ENCODE measurements at regions not wholly inside any gene's neighbourhood (a gene's known extent, or its start where the extent isn't known, plus 50 kb on each side); places are given as distances from the start of the nearest gene placed in this dataset.

DNA sequence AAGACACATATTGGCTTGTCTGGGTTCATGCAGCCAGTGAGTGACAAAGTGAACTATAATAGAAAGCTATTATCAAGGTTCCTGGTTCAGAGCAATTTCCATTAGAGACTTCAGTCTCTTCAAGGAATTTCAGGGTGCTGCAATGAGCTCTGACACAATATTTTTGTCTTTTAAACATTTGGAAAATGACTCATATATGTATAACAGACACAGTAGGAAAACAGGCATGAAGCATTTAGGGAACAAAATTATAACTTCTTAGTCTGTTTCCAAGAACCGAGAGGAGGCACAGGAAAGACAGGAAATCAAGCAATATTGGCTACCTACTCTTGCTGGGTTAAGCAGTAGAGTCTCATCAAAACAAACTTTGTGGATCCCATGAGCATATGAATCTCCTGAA, 170.4 kb downstream of the PTPRC start:
- no peaks in the 10 kb centered on the region for H3K36me3 ChIP-seq (ENCODE audit: insufficient read depth, low read length)
- no peaks in the 10 kb centered on the region for H3K9me3 ChIP-seq (ENCODE audit: low read length)
- H3K27me3 ChIP-seq (ENCODE audit: insufficient read depth, low read length), result no peaks in the 10 kb centered on the region
- H3K4me3 ChIP-seq (ENCODE audit: low read length), result no peak overlapping the region
- no peak overlapping the region for H2AFZ ChIP-seq (ENCODE audit: low read depth, low read length)
- H3K4me1 ChIP-seq (ENCODE audit: insufficient read depth, low read length), result peaks cover 8% of the 10 kb centered on the region

DNA sequence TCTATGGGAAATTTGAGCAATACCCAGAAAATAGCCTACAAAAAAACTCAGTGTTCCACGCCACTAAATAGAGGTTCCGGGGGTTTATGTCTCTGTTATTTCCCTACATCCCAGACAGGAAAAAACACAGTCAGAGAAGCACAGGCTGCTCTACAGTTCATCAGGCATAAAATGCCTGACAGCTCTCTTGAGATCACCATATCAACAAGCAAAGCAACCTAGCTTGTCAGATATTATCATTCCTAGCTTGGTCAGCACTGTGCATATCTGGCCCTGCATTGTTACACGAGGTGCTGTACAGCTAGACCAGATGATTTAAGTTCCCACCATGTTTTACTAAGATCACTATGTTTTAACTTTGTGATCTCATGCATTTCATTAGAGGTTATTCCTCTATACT, 172.6 kb downstream of the PTPRC start:
- no peaks in the 10 kb centered on the region for H3K27me3 ChIP-seq (ENCODE audit: insufficient read depth, low read length)

DNA sequence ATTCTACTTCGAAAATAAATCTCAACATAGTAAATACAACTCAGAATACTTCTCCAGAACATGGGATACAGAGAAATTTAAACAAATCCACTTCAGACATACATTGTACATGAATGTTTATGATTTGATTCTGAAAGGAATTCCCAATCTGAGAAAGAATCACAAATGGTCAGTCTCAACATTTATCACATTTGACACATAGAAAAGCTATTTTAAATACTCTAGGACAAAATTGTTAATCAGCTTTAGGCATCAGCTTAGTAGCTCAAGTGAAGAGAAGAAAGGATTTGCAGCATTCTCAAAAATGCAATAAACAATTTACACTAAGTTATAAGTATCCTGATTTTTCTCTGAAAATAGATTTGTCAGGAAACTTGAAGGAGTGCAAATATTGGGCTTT, 184.8 kb downstream of the PTPRC start:
- no peaks in the 10 kb centered on the region for H3K36me3 ChIP-seq (ENCODE audit: insufficient read depth, low read length)
- no peak overlapping the region for H3K4me3 ChIP-seq (ENCODE audit: low read length)
- no peaks in the 10 kb centered on the region for H3K4me1 ChIP-seq (ENCODE audit: insufficient read depth, low read length)
- H3K27me3 ChIP-seq (ENCODE audit: insufficient read depth, low read length), result no peaks in the 10 kb centered on the region
- no peak overlapping the region for H2AFZ ChIP-seq (ENCODE audit: low read depth, low read length)
- H3K9me3 ChIP-seq (ENCODE audit: low read length), result no peaks in the 10 kb centered on the region

More for the DNA sequence above, 172.6 kb downstream of the PTPRC start:
- Histone ChIP-seq H3K4me3 (ENCODE audit: low read length) (no peak overlapping the region), H3K9me3 (ENCODE audit: low read length) (peaks cover 2% of the 10 kb centered on the region), H2AFZ (ENCODE audit: low read depth, low read length) (no peak overlapping the region), H3K36me3 (ENCODE audit: insufficient read depth, low read length) (no peaks in the 10 kb centered on the region), H3K4me1 (ENCODE audit: insufficient read depth, low read length) (peaks cover 8% of the 10 kb centered on the region)

DNA sequence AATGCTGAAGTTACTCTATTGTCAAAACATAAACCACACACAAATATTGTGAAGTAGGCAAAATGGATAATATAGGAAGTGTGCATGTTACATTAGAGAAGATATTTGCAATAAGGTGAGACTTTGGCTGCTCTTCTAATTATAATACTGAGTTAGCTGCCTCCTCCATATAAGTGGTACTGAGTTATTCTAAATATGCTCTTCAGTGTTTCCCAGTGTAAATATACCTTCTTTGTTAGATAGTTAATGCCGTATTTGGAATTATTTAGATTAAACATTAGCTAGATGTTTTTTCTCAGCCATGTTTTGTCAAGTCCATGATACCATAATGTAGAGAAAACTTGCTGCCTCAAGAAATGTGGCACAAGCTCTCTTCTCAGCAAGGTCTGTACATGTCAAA, 186.4 kb downstream of the PTPRC start:
- Histone ChIP-seq H3K4me3 (ENCODE audit: low read length) (no peak overlapping the region), H3K36me3 (ENCODE audit: insufficient read depth, low read length) (no peaks in the 10 kb centered on the region), H3K9me3 (ENCODE audit: low read length) (no peaks in the 10 kb centered on the region), H2AFZ (ENCODE audit: low read depth, low read length) (no peak overlapping the region), H3K4me1 (ENCODE audit: insufficient read depth, low read length) (no peaks in the 10 kb centered on the region), H3K27me3 (ENCODE audit: insufficient read depth, low read length) (no peaks in the 10 kb centered on the region)

DNA sequence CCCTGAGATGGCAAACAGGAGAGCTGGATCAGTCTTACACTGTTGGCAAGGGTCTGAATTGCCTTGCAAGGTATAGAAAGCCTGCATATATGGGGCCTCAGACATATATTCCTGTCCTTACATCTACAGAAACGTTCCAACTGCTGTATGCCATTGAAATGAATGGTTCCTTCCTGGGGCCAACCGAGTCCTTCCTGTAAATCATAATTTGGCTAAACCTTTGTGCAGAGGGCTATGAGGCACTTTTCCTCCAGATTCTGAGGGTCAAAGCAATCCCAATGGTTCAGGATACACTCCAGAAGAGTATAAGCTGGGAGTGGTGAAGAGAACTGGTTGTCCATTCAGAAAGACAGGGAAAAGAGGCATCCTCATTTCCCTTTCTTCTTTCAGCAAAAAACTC, 190.5 kb downstream of the PTPRC start:
- Histone ChIP-seq H3K4me3 (ENCODE audit: low read length) (no peak overlapping the region), H3K4me1 (ENCODE audit: insufficient read depth, low read length) (no peaks in the 10 kb centered on the region), H3K9me3 (ENCODE audit: low read length) (no peaks in the 10 kb centered on the region), H3K36me3 (ENCODE audit: insufficient read depth, low read length) (no peaks in the 10 kb centered on the region), H2AFZ (ENCODE audit: low read depth, low read length) (no peak overlapping the region), H3K27me3 (ENCODE audit: insufficient read depth, low read length) (no peaks in the 10 kb centered on the region)

DNA sequence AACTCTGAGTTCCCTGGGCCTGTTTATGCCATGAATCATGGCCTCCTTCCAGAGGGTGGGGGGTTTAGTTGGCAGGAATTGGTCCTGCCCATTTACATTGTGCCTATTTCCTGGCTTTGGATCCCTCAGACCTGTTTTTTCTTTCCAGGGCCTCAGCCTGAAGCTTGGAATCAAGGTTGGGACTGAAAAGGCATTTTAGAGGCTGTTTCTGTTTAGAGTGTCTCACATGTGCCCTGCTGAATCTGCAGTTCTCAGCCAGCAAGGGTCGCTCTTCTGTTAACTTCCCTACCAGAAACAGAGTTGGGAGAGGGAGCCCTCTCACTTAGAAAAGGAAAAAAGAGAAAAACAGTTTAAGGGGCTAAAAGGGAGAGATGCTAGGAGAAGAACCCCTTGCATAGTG, 191.1 kb downstream of the PTPRC start:
- Histone ChIP-seq H3K4me1 (ENCODE audit: insufficient read depth, low read length) (no peaks in the 10 kb centered on the region), H3K27me3 (ENCODE audit: insufficient read depth, low read length) (no peaks in the 10 kb centered on the region), H2AFZ (ENCODE audit: low read depth, low read length) (no peak overlapping the region), H3K36me3 (ENCODE audit: insufficient read depth, low read length) (no peaks in the 10 kb centered on the region), H3K9me3 (ENCODE audit: low read length) (no peaks in the 10 kb centered on the region), H3K4me3 (ENCODE audit: low read length) (no peak overlapping the region)

DNA sequence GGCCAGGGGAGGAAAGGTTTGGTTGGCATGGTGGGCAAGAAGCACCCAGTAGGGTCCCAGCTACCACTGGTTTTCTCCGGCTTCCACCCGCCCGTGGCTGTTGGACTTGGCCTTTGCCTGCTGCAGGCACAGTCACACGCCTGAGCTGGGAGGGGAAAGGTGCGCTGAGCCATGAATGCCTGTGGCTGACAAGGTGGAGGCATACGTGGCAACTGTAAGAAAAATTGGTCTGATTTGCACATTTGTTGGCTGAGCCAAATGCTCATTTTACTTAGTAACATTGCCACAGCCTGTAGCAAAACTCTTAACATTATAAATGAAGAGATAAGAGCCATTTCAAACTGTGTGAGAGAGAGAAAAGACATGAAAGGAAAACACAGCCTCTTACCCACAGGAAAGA, 191.6 kb downstream of the PTPRC start:
- no peaks in the 10 kb centered on the region for H3K36me3 ChIP-seq (ENCODE audit: insufficient read depth, low read length)
- H3K4me1 ChIP-seq (ENCODE audit: insufficient read depth, low read length), result no peaks in the 10 kb centered on the region
- no peaks in the 10 kb centered on the region for H3K9me3 ChIP-seq (ENCODE audit: low read length)
- no peak overlapping the region for H2AFZ ChIP-seq (ENCODE audit: low read depth, low read length)
- H3K27me3 ChIP-seq (ENCODE audit: insufficient read depth, low read length), result no peaks in the 10 kb centered on the region
- no peak overlapping the region for H3K4me3 ChIP-seq (ENCODE audit: low read length)

DNA sequence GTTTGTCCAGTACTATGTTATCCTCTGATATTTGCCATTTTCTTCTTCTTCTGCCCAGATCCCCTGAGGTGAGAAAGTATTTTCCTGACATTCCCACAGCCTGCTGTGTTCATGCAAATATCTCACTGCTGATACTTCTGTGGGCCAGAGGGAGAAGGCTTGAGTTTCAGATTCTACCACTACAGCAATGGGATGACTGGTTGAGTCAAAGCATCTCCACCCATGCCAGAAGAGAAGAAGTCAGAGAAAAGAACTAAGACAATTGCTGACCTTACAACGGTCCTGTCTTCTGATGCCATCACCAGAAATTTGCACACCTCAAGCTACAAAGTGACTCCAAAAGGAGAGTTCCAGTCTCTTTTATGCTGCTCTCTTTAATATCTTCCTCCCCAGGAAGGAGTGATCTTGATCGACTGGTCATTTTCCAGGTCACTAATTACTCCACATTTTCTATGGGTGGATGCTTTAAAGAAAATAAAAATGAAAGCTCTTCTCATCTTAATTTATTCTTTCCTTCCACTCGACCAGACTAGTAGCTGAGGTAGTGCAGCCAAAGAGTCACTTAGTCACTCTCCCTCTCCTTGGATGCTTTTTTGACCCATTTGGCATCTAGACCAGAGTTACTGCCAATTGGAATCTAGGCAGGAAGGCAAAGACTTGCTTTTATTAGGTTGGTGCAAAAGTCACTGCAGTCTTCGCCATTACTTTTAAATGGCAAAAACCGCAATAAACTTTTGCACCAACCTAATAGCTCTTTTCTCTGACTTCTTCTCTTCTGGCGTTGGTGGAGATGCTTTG, 195.1 kb downstream of the PTPRC start:
- H3K4me1 ChIP-seq (ENCODE audit: insufficient read depth, low read length), result no peaks in the 10 kb centered on the region
- H3K4me3 ChIP-seq (ENCODE audit: low read length), result no peak overlapping the region
- H3K36me3 ChIP-seq (ENCODE audit: insufficient read depth, low read length), result no peaks in the 10 kb centered on the region
- H3K27me3 ChIP-seq (ENCODE audit: insufficient read depth, low read length), result no peaks in the 10 kb centered on the region
- H2AFZ ChIP-seq (ENCODE audit: low read depth, low read length), result no peak overlapping the region
- H3K9me3 ChIP-seq (ENCODE audit: low read length), result no peaks in the 10 kb centered on the region

DNA sequence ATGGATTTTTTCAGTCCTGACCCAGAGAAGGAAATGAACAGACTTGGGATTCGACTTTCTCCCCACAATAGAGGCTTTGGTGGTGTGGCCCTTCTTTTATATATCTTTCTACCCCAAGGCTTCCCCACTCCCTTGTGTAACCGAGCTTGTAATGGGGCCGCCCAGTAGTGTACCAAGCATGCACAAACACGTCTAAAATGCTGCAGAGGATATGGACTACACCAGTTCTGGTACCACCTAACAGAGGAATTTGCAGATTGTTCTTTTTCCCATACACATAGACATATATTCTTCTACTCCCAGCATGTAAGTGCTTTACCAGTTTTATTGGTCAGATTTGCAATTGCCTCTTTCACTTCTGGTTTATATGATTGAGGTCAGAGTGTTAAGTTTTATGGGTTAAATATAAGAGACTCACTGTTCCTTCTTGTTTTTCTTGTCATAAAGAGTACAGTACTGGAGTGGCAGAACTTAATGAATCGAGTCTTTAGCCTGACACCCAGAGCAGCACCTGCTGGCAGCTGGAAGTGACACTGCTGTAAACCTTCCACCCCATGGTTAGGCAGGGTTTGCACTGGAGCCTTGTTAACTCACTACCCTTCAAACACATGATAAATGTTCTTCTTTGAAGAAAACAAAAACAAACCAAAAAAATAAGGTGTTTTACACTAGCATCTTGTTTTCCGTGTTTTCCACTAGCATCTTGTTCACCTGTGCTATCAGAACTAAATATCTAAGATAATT, 198.6 kb downstream of the PTPRC start:
- H3K36me3 ChIP-seq (ENCODE audit: insufficient read depth, low read length), result no peaks in the 10 kb centered on the region
- H3K4me3 ChIP-seq (ENCODE audit: low read length), result no peak overlapping the region
- H3K27me3 ChIP-seq (ENCODE audit: insufficient read depth, low read length), result no peaks in the 10 kb centered on the region
- no peak overlapping the region for H2AFZ ChIP-seq (ENCODE audit: low read depth, low read length)
- no peaks in the 10 kb centered on the region for H3K9me3 ChIP-seq (ENCODE audit: low read length)
- no peaks in the 10 kb centered on the region for H3K4me1 ChIP-seq (ENCODE audit: insufficient read depth, low read length)

DNA sequence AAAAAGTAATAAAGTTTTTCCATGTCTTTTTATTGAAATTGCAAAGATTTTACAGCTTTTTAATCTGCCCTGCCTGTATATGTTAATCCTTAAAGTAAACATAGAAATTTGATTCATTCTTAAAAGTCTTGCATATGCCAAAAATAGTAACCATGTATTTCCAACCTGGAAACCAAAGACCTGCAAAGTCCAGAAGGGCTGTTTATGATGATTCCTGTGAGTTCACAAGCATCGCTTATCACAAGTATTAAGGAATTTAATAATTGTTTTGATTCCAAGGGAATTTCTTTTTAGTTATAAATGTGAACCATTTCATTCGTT, 199.1 kb downstream of the PTPRC start:
- Histone ChIP-seq H3K4me3 (ENCODE audit: low read length) (no peak overlapping the region), H2AFZ (ENCODE audit: low read depth, low read length) (no peak overlapping the region), H3K4me1 (ENCODE audit: insufficient read depth, low read length) (no peaks in the 10 kb centered on the region), H3K36me3 (ENCODE audit: insufficient read depth, low read length) (no peaks in the 10 kb centered on the region), H3K27me3 (ENCODE audit: insufficient read depth, low read length) (no peaks in the 10 kb centered on the region), H3K9me3 (ENCODE audit: low read length) (no peaks in the 10 kb centered on the region)

DNA sequence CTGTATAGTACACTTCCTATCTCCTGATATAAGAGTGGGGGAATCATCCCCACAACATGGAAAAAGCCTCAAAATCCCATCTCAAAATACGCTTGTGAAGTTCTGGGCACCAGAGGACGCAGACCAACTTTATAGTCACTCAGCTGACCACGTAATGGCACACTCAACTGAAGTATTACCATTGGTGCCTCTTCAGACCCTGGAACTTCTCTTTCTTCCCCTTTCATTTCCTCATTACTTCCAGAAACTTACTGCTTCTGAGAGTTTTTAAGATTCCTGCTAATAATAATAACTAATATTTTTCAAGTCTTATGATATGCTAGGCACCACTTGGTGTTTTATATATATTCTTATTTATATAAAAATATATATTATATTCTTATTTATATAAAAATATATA, 202.6 kb downstream of the PTPRC start:
- H2AFZ ChIP-seq (ENCODE audit: low read depth, low read length), result no peak overlapping the region
- peaks cover 7% of the 10 kb centered on the region for H3K36me3 ChIP-seq (ENCODE audit: insufficient read depth, low read length)

DNA sequence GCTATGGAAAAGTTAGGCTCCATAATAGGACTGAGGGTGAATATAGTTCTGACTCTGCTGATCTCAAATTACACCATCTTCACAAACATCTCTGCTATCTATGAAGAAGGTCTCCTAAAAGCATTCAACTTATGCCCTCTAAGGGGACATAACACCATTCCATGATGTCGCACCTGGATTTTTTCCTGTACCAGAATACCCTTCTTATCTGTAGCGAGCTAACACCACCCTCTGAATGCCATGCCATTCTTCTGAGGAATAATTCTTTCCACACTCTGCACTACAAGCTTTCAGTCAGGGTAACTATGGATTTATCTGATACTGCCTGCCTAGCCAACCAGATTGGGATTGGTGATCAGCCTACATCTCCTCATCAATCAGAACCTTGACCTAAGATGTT, 203.8 kb downstream of the PTPRC start:
- peaks cover 7% of the 10 kb centered on the region for H3K36me3 ChIP-seq (ENCODE audit: insufficient read depth, low read length)
- H3K4me3 ChIP-seq (ENCODE audit: low read length), result no peak overlapping the region
- no peaks in the 10 kb centered on the region for H3K27me3 ChIP-seq (ENCODE audit: insufficient read depth, low read length)
- H3K4me1 ChIP-seq (ENCODE audit: insufficient read depth, low read length), result no peaks in the 10 kb centered on the region
- H3K9me3 ChIP-seq (ENCODE audit: low read length), result peaks cover 3% of the 10 kb centered on the region
- no peak overlapping the region for H2AFZ ChIP-seq (ENCODE audit: low read depth, low read length)

More for the DNA sequence above, 202.6 kb downstream of the PTPRC start:
- Histone ChIP-seq H3K4me1 (ENCODE audit: insufficient read depth, low read length) (no peaks in the 10 kb centered on the region), H3K4me3 (ENCODE audit: low read length) (no peak overlapping the region), H3K9me3 (ENCODE audit: low read length) (peaks cover under 1% of the 10 kb centered on the region), H3K27me3 (ENCODE audit: insufficient read depth, low read length) (no peaks in the 10 kb centered on the region)

DNA sequence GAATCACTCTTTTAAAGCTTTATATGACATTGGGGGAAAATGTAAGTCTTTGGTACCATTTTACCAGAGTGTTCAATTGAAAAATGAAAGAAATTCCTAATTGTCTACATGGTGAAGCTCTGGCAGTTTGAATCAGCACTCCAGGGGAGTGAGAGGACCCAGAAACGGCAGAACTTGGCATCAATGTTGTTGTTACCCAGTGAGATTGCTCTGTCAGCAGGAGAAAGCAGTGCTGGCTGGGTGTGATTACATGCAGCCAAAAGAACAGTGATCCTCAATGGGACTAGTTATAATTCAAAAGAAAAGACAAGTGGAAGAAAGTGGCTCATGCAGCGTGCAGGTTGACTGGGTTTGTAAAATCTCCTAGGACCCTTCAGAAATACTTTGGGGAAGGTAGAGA, 206.4 kb downstream of the PTPRC start:
- Histone ChIP-seq H3K27me3 (ENCODE audit: insufficient read depth, low read length) (no peaks in the 10 kb centered on the region), H3K4me3 (ENCODE audit: low read length) (no peak overlapping the region), H2AFZ (ENCODE audit: low read depth, low read length) (no peak overlapping the region), H3K36me3 (ENCODE audit: insufficient read depth, low read length) (peaks cover 15% of the 10 kb centered on the region), H3K9me3 (ENCODE audit: low read length) (peaks cover 3% of the 10 kb centered on the region), H3K4me1 (ENCODE audit: insufficient read depth, low read length) (no peaks in the 10 kb centered on the region)

Measured in neuron (in vitro differentiated cells).